Loucy (cell line): ENCODE measurements at regions not wholly inside any gene's neighbourhood (a gene's known extent, or its start where the extent isn't known, plus 50 kb on each side); places are given as distances from the start of the nearest gene placed in this dataset.

Source experiments
- H2AFZ ChIP-seq: fragments of 200-600 bp; sonication (generic); 2 replicates; pipeline ENCODE4 v1.6.0; 2016; ENCODE audit warnings: antibody characterized with exemption, mild to moderate bottlenecking, low read length, moderate library complexity
- H3F3A ChIP-seq: fragments of 200-600 bp; 2 replicates; pipeline ENCODE4 v1.6.0; 2016; ENCODE audit warnings: antibody characterized with exemption, low read depth, mild to moderate bottlenecking
- H3K27me3 ChIP-seq: fragments of 200-600 bp; sonication (generic); 2 replicates; pipeline ENCODE4 v1.6.1; 2014; ENCODE audit warnings: low read length, mild to moderate bottlenecking; ENCODE audit not compliant: insufficient read depth, poor library complexity, severe bottlenecking
- H3K36me3 ChIP-seq: fragments of 200-600 bp; sonication (generic); 2 replicates; pipeline ENCODE4 v1.6.1; 2016; ENCODE audit warnings: low read length; ENCODE audit not compliant: insufficient read depth
- H3K4me1 ChIP-seq: fragments of 200-600 bp; sonication (generic); 2 replicates; pipeline ENCODE4 v1.5.1; 2014; ENCODE audit warnings: low read length, mild to moderate bottlenecking; ENCODE audit not compliant: insufficient read depth, poor library complexity, severe bottlenecking
- H3K4me2 ChIP-seq: fragments of 200-600 bp; sonication (generic); 2 replicates; pipeline ENCODE4 v1.6.0; 2014; ENCODE audit warnings: antibody characterized with exemption, low read length, low read depth, mild to moderate bottlenecking; ENCODE audit not compliant: poor library complexity, severe bottlenecking
- H3K4me3 ChIP-seq: fragments of 200-600 bp; sonication (generic); 2 replicates; pipeline ENCODE4 v1.5.1; 2014; ENCODE audit warnings: low read length, mild to moderate bottlenecking, mixed read lengths; ENCODE audit not compliant: poor library complexity, severe bottlenecking
- H3K79me2 ChIP-seq: fragments of 200-600 bp; sonication (generic); 2 replicates; pipeline ENCODE4 v1.6.1; 2014; ENCODE audit warnings: low read length; ENCODE audit not compliant: insufficient read depth
- H3K9ac ChIP-seq: fragments of 200-600 bp; sonication (generic); 2 replicates; pipeline ENCODE4 v1.6.0; 2014; ENCODE audit warnings: mild to moderate bottlenecking, low read depth, low read length, moderate library complexity; ENCODE audit not compliant: poor library complexity, severe bottlenecking
- H3K9me2 ChIP-seq: fragments of 200-600 bp; sonication (generic); replicated peaks from 2 replicates; pipeline ENCODE4 v1.6.1; 2016; ENCODE audit warnings: low read depth, low read length, mixed read lengths
- H3K9me3 ChIP-seq: fragments of 200-600 bp; sonication (generic); 2 replicates; pipeline ENCODE4 v1.6.1; 2014; ENCODE audit warnings: mild to moderate bottlenecking, antibody characterized with exemption, low read length, low read depth; ENCODE audit not compliant: insufficient read depth
- H4K20me1 ChIP-seq: fragments of 200-600 bp; sonication (generic); 2 replicates; pipeline ENCODE4 v1.6.0; 2014; ENCODE audit warnings: antibody characterized with exemption, low read length, mild to moderate bottlenecking; ENCODE audit not compliant: insufficient read depth, poor library complexity, severe bottlenecking
- EZH2phosphoT487 ChIP-seq: fragments of 200-600 bp; IDR thresholded peaks from 2 replicates; pipeline ENCODE4 v1.6.1; 2018; ENCODE audit warnings: antibody characterized with exemption, mild to moderate bottlenecking, moderate library complexity, borderline replicate concordance
- TF ChIP-seq, protein P1 (sequence below): fragments of 200-600 bp; sonication (generic); conservative IDR thresholded peaks from 2 replicates; pipeline ENCODE4 v1.5.1; 2014; ENCODE audit warnings: mild to moderate bottlenecking, antibody characterized with exemption, low read length

GRCh38 chr6:40753675-40754448 lies 166.7 kb upstream of the LRFN2 start:
- no peak overlapping the region for H3K4me3 ChIP-seq
- no peak overlapping the region for H3K4me2 ChIP-seq
- H3K9me3 ChIP-seq, result no peaks in the 10 kb centered on the region
- H3K9ac ChIP-seq, result no peak overlapping the region
- H3K4me1 ChIP-seq, result no peaks in the 10 kb centered on the region
- no peaks in the 10 kb centered on the region for H3K79me2 ChIP-seq
- H4K20me1 ChIP-seq, result no peaks in the 10 kb centered on the region
- H3K9me2 ChIP-seq, result no peaks in the 10 kb centered on the region
- H3K36me3 ChIP-seq, result no peaks in the 10 kb centered on the region
- TF ChIP-seq EZH2phosphoT487, result no peak
- TF ChIP-seq, protein P1, sequence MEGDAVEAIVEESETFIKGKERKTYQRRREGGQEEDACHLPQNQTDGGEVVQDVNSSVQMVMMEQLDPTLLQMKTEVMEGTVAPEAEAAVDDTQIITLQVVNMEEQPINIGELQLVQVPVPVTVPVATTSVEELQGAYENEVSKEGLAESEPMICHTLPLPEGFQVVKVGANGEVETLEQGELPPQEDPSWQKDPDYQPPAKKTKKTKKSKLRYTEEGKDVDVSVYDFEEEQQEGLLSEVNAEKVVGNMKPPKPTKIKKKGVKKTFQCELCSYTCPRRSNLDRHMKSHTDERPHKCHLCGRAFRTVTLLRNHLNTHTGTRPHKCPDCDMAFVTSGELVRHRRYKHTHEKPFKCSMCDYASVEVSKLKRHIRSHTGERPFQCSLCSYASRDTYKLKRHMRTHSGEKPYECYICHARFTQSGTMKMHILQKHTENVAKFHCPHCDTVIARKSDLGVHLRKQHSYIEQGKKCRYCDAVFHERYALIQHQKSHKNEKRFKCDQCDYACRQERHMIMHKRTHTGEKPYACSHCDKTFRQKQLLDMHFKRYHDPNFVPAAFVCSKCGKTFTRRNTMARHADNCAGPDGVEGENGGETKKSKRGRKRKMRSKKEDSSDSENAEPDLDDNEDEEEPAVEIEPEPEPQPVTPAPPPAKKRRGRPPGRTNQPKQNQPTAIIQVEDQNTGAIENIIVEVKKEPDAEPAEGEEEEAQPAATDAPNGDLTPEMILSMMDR, result no peak
- no peaks in the 10 kb centered on the region for H3F3A ChIP-seq
- no peak overlapping the region for H2AFZ ChIP-seq
- H3K27me3 ChIP-seq, result no peaks in the 10 kb centered on the region

- no peaks in the 10 kb centered on the region for H3K9me2 ChIP-seq
- no peak overlapping the region for H2AFZ ChIP-seq
- TF ChIP-seq, protein P1, result no peak
- TF ChIP-seq EZH2phosphoT487, result no peak
- H3K36me3 ChIP-seq, result no peaks in the 10 kb centered on the region
- H3K4me2 ChIP-seq, result no peak overlapping the region
- H3K4me3 ChIP-seq, result no peak overlapping the region
- no peaks in the 10 kb centered on the region for H3K27me3 ChIP-seq
- H3K79me2 ChIP-seq, result no peaks in the 10 kb centered on the region
- H3K4me1 ChIP-seq, result no peaks in the 10 kb centered on the region
- H4K20me1 ChIP-seq, result no peaks in the 10 kb centered on the region
- no peaks in the 10 kb centered on the region for H3F3A ChIP-seq
- no peak overlapping the region for H3K9ac ChIP-seq
- H3K9me3 ChIP-seq, result no peaks in the 10 kb centered on the region
Observed at GRCh38 chr6:40753048-40753447, 165.9 kb upstream of the LRFN2 start.

GRCh38 chr6:40744835-40745234 lies 157.7 kb upstream of the LRFN2 start:
- TF ChIP-seq EZH2phosphoT487, result no peak
- TF ChIP-seq, protein P1, result no peak
- no peaks in the 10 kb centered on the region for H4K20me1 ChIP-seq
- no peak overlapping the region for H3K9ac ChIP-seq
- H3K36me3 ChIP-seq, result no peaks in the 10 kb centered on the region
- H3K9me2 ChIP-seq, result no peaks in the 10 kb centered on the region
- H3K4me1 ChIP-seq, result no peaks in the 10 kb centered on the region
- no peaks in the 10 kb centered on the region for H3K9me3 ChIP-seq
- H3K79me2 ChIP-seq, result no peaks in the 10 kb centered on the region
- H3K27me3 ChIP-seq, result no peaks in the 10 kb centered on the region
- H3K4me2 ChIP-seq, result no peak overlapping the region
- H3F3A ChIP-seq, result no peaks in the 10 kb centered on the region
- H2AFZ ChIP-seq, result no peak overlapping the region
- H3K4me3 ChIP-seq, result no peak overlapping the region
